HG03558 (cell line): ENCODE measurements at regions not wholly inside any gene's neighbourhood (a gene's known extent, or its start where the extent isn't known, plus 50 kb on each side); places are given as distances from the start of the nearest gene placed in this dataset.
"Not testable (repeated sequence)": the region's sequence is repeated elsewhere in the genome, so short reads cannot be mapped to it uniquely, and the experiment has no call there.

Source experiments
- ATAC-seq: cut with Tn5 transposase; IDR thresholded peaks from one replicate; pipeline ENCODE4 v1.9.1; 2021; ENCODE audit warnings: moderate number of reproducible peaks; ENCODE audit not compliant: unreplicated experiment; ENCODE audit errors: extremely low read depth

DNA sequence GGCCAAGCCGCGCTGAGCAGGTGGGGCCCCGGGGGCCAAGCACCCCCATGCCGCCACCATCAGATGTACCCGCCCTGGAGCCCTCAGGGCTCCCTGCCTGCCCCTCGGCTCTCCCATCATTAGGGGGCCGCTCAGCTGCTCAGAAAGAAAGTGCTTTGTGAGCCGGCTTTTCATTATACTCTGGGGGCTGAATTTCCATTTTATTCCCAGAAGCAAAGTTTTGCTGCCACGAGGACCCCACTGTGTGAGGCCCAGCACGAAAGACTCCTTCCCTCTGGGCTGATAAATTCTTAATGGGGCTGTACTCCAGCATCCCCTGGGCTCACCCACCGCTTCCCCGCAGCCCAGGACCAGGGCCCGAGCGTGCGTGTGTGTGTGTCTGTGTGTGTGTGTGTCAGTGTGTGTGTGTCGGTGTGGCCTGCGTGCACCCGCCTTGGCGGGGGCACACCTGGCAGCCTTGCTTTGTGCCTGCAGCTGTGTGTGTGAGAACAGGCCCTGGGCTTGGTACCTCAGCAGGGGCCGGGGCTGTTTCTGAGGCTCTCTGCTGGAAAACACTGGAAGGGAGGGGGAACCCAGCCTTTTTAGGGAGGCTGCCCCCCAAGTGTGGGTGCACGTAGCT, 103.0 kb upstream of the GSE1 start:
- no peak for ATAC-seq

- ATAC-seq, result no peak
Measured at GRCh38 chr16:85511938-85512807, 100.9 kb upstream of the GSE1 start.

DNA sequence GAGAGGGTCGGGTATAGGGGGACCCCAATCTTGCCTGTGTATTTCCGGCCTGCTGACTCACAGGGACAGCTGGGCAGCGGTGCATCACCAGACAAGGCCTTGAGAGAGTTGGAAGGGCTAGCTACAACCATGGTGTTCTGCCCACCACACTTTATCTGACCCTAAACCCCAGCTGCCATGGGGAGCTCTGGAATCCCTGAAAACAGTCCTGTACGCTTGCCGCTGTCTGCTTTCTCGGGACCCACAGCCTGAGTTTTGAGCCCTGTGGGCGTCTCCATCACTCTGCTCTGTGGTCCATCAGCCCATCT, 100.4 kb upstream of the GSE1 start:
- no peak for ATAC-seq

- no peak for ATAC-seq
Measured at GRCh38 chr16:85513180-85513579, 99.9 kb upstream of the GSE1 start.

GRCh38 chr16:85513649-85514048, 99.5 kb upstream of the GSE1 start:
- ATAC-seq, result no peak

DNA sequence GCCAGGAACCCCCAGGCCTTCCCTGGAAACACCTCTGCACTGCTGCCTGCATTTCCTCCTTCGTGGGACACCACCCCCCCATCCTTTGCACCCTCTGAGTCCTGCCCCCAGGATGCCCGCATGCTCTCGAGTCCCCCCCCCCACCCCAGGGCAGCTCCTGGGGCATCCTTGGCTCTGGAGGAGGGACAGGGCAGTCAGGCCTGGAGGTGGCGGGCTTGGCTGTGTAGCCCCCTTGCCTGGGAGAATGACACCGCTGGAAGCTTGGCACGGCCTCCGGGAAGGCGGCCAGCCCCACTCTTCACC, 98.9 kb upstream of the GSE1 start:
- ATAC-seq, result no peak

DNA sequence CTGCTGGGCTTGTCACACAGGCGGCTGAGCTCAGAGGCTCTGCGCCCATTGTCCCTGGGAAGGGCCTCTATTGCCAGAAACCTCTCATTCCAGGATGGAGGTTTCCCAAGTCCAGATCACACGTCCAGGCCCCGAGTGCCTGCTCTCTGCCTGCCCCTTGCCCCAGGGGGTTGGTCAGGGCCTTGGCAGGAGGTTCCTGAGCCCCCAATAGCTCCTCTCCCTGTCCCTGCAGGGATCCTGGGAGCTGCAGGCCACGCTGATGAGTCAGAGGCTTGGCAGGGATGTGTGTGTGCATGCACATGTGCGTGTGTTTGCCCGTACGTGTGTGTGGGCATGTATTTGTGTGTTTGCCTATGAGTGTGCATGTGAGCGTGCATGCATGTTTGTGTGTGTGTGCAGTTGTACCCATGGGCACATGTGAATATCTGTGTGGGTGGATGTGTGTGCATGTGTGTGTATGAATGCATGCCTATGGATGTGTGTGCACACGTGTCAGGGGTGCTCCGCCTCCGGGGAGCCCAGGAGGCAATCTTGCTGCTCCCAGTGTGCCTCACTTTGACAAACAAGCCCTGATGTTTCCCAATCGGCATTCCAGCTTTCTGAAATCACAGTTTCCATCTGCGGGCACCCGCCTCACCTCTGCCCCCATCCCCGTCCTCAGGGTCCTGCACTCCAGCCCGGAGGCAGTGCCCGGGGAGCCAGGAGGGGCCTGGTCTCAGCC, 98.4 kb upstream of the GSE1 start:
- no peak for ATAC-seq

GRCh38 chr16:85515319-85515745, 97.8 kb upstream of the GSE1 start:
- ATAC-seq, result no peak

GRCh38 chr16:85515830-85516397, 97.2 kb upstream of the GSE1 start:
- ATAC-seq, result no peak

GRCh38 chr16:85517154-85517553, 96.0 kb upstream of the GSE1 start:
- no peak for ATAC-seq

DNA sequence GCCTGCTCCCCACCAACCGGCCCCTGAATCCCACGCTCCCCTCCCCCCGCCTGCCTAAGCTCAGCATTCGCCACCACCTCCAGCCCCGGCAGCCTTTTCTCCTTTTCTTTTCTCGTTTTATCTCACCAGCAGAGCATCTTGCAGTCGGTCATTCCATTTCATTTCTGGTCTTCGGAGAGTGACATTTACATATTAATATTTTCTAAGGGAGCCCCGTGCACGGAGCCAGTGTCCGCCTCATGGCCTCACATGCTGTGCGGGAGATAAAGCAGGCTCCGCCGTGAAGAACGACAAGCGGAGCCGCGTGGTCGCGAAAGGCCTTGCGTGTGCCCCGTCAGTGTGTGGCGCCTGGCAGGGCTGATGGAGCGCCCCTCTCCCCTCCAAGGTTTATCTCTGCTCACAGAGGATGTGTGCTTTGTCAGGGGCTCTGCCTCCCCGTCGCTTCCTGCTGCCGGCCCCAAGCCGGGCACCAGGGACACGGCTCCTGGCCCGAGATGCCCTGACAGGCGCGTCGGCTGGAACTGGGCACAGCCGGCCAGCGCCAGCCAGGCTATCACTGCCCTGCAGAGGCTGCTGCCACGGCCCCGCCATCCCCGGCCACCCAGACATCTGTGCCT, 95.5 kb upstream of the GSE1 start:
- no peak for ATAC-seq

- ATAC-seq, result no peak
Measured at GRCh38 chr16:85518398-85519049, 94.6 kb upstream of the GSE1 start.

GRCh38 chr16:85519050-85519440, 94.1 kb upstream of the GSE1 start:
- ATAC-seq, result not testable (repeated sequence)

GRCh38 chr16:85519540-85520231, 93.4 kb upstream of the GSE1 start:
- no peak for ATAC-seq

DNA sequence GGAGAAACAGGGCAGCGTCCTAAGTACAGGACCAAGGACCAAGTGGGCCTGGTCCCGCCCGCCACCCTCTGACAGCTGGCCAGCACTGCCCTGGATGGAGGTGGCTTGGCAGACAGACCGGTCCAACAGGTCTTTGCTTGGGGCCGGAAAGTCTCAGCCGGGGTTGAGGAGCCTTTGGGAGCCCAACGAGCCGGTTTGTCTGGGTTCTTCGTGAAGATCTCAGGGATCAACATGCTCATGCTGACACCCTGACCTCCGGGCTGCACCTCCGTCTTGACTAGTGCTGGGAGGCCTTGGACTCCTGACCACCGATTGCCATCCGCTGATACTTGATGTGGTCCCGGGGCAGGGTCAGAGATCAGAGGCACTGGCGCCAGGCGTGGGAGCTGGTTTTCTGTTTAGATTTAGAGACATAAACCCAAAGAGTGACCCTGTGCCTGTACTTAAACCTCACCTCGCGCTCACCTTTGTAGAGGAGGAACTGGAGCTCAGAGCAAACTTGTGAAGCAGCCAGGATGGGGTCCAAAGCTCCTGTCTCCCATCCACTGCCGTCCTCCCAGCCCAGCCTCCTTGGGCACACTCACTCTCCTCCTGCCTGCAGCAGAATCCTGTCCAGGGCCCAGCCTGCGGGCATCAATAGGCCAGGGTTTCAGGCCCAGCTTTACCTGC, 92.1 kb upstream of the GSE1 start:
- ATAC-seq, result no peak

DNA sequence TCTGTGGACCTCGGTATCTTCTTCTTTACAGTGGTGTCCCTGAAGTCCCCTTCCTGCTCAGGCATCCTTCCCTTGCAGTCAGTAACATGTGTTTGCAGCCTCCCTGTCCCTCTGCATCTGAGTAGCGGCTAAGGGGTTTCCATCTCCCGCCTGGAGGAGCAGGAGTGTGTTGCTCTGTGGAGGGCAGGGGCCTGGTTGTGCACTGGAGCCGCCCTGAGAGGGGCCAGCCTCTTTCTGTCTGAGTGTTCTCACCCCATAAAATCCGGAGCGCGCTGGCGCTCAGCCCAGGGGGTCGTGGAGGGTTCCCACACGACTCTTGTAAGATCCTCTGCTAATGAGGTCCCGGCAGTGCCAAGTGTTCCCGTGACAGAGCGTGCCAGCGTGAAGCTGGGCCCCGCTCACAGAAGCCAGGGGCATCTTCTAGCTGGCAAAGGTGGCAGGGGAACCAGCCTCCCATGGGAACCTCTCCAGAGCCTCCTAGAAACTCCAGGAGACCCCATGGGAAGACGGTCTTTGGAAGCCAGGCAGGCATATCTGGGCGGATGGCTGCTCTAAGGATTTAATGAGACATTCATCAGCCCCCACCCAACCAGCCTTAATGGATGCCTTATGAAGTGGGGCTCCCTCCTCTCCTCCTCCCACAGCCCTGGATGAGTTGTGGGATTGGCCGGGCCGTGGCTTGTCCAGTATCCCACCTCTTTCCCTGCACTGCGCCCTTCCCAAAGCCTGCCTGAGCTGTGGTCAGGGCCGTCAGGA, 91.4 kb upstream of the GSE1 start:
- ATAC-seq, result no peak

DNA sequence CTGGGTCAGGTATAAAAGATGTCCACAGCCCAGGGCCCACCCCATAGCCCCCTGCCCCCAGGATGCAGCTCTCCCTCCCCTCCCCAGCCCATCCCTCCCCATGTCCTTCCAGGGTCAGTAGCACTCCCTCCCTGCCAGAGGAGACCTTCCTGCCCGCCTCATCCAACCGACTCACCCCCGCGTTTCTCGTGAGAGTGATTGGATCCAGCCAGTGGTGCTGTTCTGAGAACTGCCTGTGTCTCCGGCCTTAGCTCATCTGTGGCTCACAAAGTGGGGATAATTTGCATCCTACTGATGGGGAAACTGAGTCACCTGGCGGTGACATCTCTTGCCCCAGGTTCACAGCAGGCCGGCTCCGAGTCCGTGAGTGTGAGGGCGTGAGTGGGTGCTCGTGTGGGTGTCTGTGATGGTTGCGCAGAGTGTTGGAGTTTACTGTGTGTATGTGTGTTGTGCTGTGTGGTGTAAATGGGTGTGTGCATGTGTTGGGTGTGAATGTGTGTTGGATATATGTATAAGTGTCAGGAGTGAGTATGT, 90.7 kb upstream of the GSE1 start:
- no peak for ATAC-seq
